ENCODE measurements at regions not wholly inside any gene's neighbourhood (a gene's known extent, or its start where the extent isn't known, plus 50 kb on each side); places are given as distances from the start of the nearest gene placed in this dataset.

GRCh38 chr7:82623812-82624211 is 180.2 kb upstream of the CACNA2D1 start:
- Histone ChIP-seq H3K27me3 (ENCODE audit: control insufficient read depth in 4 of 4, insufficient read depth in 4 of 4, low read length in 3 of 4) (no peaks in the 10 kb centered on the region), H3K36me3 (ENCODE audit: control insufficient read depth in 4 of 4, insufficient read depth in 3 of 4, low read depth in 1 of 4, low read length in 3 of 4) (no peaks in the 10 kb centered on the region), H3K9me3 (ENCODE audit: control insufficient read depth in 4 of 4, low read length in 3 of 4) (peaks cover 0 to 1% (median 0%) of the 10 kb centered on the region in 4 donors), H3K9ac (ENCODE audit: low read depth in 1 of 2, low read length in 2 of 2) (no peak overlapping the region), H3K27ac (ENCODE audit: low read depth in 1 of 2, low read length in 2 of 2) (no peak overlapping the region), H3K4me3 (ENCODE audit: low read depth in 1 of 3, low read length in 3 of 3) (no peak overlapping the region), H3K4me1 (ENCODE audit: control insufficient read depth in 4 of 4, insufficient read depth in 4 of 4, low read length in 3 of 4) (no peaks in the 10 kb centered on the region)
- TF ChIP-seq, protein P1, sequence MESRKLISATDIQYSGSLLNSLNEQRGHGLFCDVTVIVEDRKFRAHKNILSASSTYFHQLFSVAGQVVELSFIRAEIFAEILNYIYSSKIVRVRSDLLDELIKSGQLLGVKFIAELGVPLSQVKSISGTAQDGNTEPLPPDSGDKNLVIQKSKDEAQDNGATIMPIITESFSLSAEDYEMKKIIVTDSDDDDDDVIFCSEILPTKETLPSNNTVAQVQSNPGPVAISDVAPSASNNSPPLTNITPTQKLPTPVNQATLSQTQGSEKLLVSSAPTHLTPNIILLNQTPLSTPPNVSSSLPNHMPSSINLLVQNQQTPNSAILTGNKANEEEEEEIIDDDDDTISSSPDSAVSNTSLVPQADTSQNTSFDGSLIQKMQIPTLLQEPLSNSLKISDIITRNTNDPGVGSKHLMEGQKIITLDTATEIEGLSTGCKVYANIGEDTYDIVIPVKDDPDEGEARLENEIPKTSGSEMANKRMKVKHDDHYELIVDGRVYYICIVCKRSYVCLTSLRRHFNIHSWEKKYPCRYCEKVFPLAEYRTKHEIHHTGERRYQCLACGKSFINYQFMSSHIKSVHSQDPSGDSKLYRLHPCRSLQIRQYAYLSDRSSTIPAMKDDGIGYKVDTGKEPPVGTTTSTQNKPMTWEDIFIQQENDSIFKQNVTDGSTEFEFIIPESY (IDR thresholded peaks at IDR 0.05): no peak
- no peak for TF ChIP-seq YY1 (IDR thresholded peaks at IDR 0.05)
- TF ChIP-seq HNF4G (IDR thresholded peaks at IDR 0.05): no peak
- TF ChIP-seq EGR1 (IDR thresholded peaks at IDR 0.05; ENCODE audit: low read depth in 2 of 2): no peak
- no peak for TF ChIP-seq RXRA (IDR thresholded peaks at IDR 0.05)
- TF ChIP-seq NR2F2 (IDR thresholded peaks at IDR 0.05): no peak
- TF ChIP-seq TAF1 (conservative IDR thresholded peaks at IDR 0.05): no peak
- TF ChIP-seq, protein P2, sequence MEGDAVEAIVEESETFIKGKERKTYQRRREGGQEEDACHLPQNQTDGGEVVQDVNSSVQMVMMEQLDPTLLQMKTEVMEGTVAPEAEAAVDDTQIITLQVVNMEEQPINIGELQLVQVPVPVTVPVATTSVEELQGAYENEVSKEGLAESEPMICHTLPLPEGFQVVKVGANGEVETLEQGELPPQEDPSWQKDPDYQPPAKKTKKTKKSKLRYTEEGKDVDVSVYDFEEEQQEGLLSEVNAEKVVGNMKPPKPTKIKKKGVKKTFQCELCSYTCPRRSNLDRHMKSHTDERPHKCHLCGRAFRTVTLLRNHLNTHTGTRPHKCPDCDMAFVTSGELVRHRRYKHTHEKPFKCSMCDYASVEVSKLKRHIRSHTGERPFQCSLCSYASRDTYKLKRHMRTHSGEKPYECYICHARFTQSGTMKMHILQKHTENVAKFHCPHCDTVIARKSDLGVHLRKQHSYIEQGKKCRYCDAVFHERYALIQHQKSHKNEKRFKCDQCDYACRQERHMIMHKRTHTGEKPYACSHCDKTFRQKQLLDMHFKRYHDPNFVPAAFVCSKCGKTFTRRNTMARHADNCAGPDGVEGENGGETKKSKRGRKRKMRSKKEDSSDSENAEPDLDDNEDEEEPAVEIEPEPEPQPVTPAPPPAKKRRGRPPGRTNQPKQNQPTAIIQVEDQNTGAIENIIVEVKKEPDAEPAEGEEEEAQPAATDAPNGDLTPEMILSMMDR (IDR thresholded peaks at IDR 0.05; ENCODE audit: low read depth, low read length, missing input control): no peak
- no peak for TF ChIP-seq FOXA1 (IDR thresholded peaks at IDR 0.05)
- no peak for TF ChIP-seq MAX (IDR thresholded peaks at IDR 0.05)
- DNase-seq (ENCODE audit: low spot score): no peak

GRCh38 chr7:82617156-82617555 is 173.6 kb upstream of the CACNA2D1 start:
- Histone ChIP-seq H3K27ac (ENCODE audit: low read depth in 1 of 2, low read length in 2 of 2) (no peak overlapping the region), H3K4me3 (ENCODE audit: low read depth in 1 of 3, low read length in 3 of 3) (no peak overlapping the region), H3K36me3 (ENCODE audit: control insufficient read depth in 4 of 4, insufficient read depth in 3 of 4, low read depth in 1 of 4, low read length in 3 of 4) (no peaks in the 10 kb centered on the region), H3K9ac (ENCODE audit: low read depth in 1 of 2, low read length in 2 of 2) (no peak overlapping the region), H3K27me3 (ENCODE audit: control insufficient read depth in 4 of 4, insufficient read depth in 4 of 4, low read length in 3 of 4) (no peaks in the 10 kb centered on the region), H3K4me1 (ENCODE audit: control insufficient read depth in 4 of 4, insufficient read depth in 4 of 4, low read length in 3 of 4) (no peaks in the 10 kb centered on the region), H3K9me3 (ENCODE audit: control insufficient read depth in 4 of 4, low read length in 3 of 4) (peaks cover 0 to 1% (median 0%) of the 10 kb centered on the region in 4 donors)
- TF ChIP-seq FOXA1 (IDR thresholded peaks at IDR 0.05) (no peak), YY1 (IDR thresholded peaks at IDR 0.05) (no peak), MAX (IDR thresholded peaks at IDR 0.05) (no peak), GABPA (IDR thresholded peaks at IDR 0.05 in 1 of 2, conservative IDR thresholded peaks at IDR 0.05 in 1 of 2) (no peak)
- WGBS: 62% methylated on average over 1 of the region's 1 CpG
- no peak for DNase-seq (ENCODE audit: low spot score)

DNA sequence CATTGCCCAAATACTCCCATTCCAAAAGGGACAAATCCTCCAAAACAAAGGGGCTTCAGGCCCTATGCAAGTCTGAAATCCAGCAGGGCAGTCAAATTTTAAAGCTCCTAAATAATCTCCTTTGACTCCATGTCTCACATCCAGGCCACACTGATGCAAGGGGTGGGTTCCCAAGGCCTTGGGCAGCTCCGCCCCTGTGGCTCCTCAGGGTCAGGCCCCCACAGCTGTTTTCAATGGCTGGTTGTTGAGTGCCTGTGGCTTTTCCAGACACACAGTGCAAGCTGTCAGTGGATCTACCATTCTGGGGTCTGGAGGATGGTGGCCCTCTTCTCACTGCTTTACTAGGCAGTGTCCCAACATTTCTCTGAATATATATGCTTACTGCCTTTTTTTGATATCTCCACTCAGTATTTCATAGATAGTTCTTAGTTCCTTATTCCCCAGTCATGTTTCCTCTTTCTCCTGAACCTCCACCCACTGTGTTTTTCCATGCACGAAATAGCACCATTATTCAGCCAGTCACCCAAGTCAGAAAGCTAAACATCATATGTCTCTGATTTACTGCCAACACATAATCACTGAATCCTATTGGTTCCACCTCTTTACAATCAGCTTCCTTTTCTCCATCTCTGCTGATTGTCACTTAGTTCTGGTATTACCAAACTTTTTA is 172.6 kb upstream of the CACNA2D1 start:
- no peaks in the 10 kb centered on the region for H3K36me3 ChIP-seq (ENCODE audit: control insufficient read depth in 4 of 4, insufficient read depth in 3 of 4, low read depth in 1 of 4, low read length in 3 of 4)
- peaks cover 0 to under 1% (median 0%) of the 10 kb centered on the region in 4 donors for H3K9me3 ChIP-seq (ENCODE audit: control insufficient read depth in 4 of 4, low read length in 3 of 4)
- H3K27ac ChIP-seq (ENCODE audit: low read depth in 1 of 2, low read length in 2 of 2): no peak overlapping the region
- H3K27me3 ChIP-seq (ENCODE audit: control insufficient read depth in 4 of 4, insufficient read depth in 4 of 4, low read length in 3 of 4): no peaks in the 10 kb centered on the region
- no peak for DNase-seq (ENCODE audit: low spot score)
- no peak overlapping the region for H3K9ac ChIP-seq (ENCODE audit: low read depth in 1 of 2, low read length in 2 of 2)
- H3K4me1 ChIP-seq (ENCODE audit: control insufficient read depth in 4 of 4, insufficient read depth in 4 of 4, low read length in 3 of 4): no peaks in the 10 kb centered on the region
- 65% methylated on average over 2 of the region's 2 CpGs for WGBS
- H3K4me3 ChIP-seq (ENCODE audit: low read depth in 1 of 3, low read length in 3 of 3): no peak overlapping the region
- TF ChIP-seq REST (IDR thresholded peaks at IDR 0.05): no peak
- no peak for TF ChIP-seq HNF4A (conservative IDR thresholded peaks at IDR 0.05)
- no peak for TF ChIP-seq NR2F2 (IDR thresholded peaks at IDR 0.05)
- TF ChIP-seq JUND (IDR thresholded peaks at IDR 0.05): no peak
- TF ChIP-seq, protein P1 (IDR thresholded peaks at IDR 0.05): no peak
- no peak for TF ChIP-seq EGR1 (IDR thresholded peaks at IDR 0.05; ENCODE audit: low read depth in 2 of 2)
- no peak for TF ChIP-seq SP1 (IDR thresholded peaks at IDR 0.05)
- TF ChIP-seq YY1 (IDR thresholded peaks at IDR 0.05): no peak
